ENCODE measurements at regions not wholly inside any gene's neighbourhood (a gene's known extent, or its start where the extent isn't known, plus 50 kb on each side); places are given as distances from the start of the nearest gene placed in this dataset.

DNA sequence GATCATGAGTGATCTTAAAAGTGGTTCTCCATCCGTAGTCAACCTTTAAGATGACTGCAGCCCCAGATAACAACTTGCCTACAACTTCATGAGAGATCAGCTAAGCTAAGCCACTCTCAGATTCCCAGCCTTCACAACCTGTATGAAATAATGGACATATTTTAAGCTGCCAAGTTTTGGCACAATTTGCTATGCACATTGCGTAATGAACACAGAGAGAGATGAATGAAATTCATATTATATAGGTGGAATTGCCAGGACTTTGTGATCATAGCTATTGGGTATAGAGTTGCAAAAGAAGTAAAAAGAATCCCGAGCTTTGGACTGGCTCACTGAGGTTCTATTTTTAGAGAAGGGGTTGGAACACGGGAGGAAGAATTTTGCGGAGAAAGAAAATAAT lies 59.1 kb upstream of the EGLN3 start:
- TF ChIP-seq CTCF (IDR thresholded peaks at IDR 0.05; ENCODE audit: poor library complexity, severe bottlenecking), result no peak
- no peak for TF ChIP-seq TAF1 (IDR thresholded peaks at IDR 0.05; ENCODE audit: low read depth)
- no peak for TF ChIP-seq MXI1 (conservative IDR thresholded peaks at IDR 0.05; ENCODE audit: poor library complexity, severe bottlenecking)
- no peak for TF ChIP-seq EP300 (conservative IDR thresholded peaks at IDR 0.05; ENCODE audit: poor library complexity, severe bottlenecking)
- TF ChIP-seq EZH2 (IDR thresholded peaks at IDR 0.05; ENCODE audit: borderline replicate concordance, insufficient read depth, low read length, poor library complexity, severe bottlenecking), result no peak
- TF ChIP-seq SMC3 (conservative IDR thresholded peaks at IDR 0.05; ENCODE audit: poor library complexity), result no peak
